DOHH2 (cell line): ENCODE measurements at regions not wholly inside any gene's neighbourhood (a gene's known extent, or its start where the extent isn't known, plus 50 kb on each side); places are given as distances from the start of the nearest gene placed in this dataset.

Experiments
- H3F3A ChIP-seq: fragments of 200-600 bp; sonication (generic), shearing (Covaris generic); 2 replicates; pipeline ENCODE4 v1.6.0; 2016; ENCODE audit warnings: antibody characterized with exemption, mild to moderate bottlenecking; ENCODE audit not compliant: control insufficient read depth, insufficient read depth
- H3K27ac ChIP-seq: fragments of 200-600 bp; sonication (generic); 2 replicates; pipeline ENCODE4 v1.5.1; 2014; ENCODE audit warnings: low read depth, mild to moderate bottlenecking, low read length, moderate library complexity
- H3K27me3 ChIP-seq: fragments of 200-600 bp; sonication (generic); 2 replicates; pipeline ENCODE4 v1.6.1; 2014; ENCODE audit warnings: mild to moderate bottlenecking, low read length, mixed read lengths; ENCODE audit not compliant: control insufficient read depth
- H3K36me3 ChIP-seq: fragments of 200-600 bp; sonication (generic); 2 replicates; pipeline ENCODE4 v1.6.1; 2014; ENCODE audit warnings: mild to moderate bottlenecking, low read length, moderate library complexity, mixed read lengths; ENCODE audit not compliant: control insufficient read depth
- H3K4me1 ChIP-seq: fragments of 200-600 bp; sonication (generic); 2 replicates; pipeline ENCODE4 v1.6.1; 2014; ENCODE audit warnings: mild to moderate bottlenecking, low read length, mixed read lengths; ENCODE audit not compliant: control insufficient read depth
- H3K4me2 ChIP-seq: fragments of 200-600 bp; sonication (generic); 2 replicates; pipeline ENCODE4 v1.6.0; 2014; ENCODE audit warnings: mild to moderate bottlenecking, low read length, moderate library complexity
- H3K4me3 ChIP-seq: fragments of 200-600 bp; sonication (generic); 2 replicates; pipeline ENCODE4 v1.5.1; 2014; ENCODE audit warnings: mild to moderate bottlenecking, low read length, mixed read lengths
- H3K79me2 ChIP-seq: fragments of 200-600 bp; sonication (generic); 2 replicates; pipeline ENCODE4 v1.6.1; 2014; ENCODE audit warnings: mild to moderate bottlenecking, low read length, mixed read lengths; ENCODE audit not compliant: control insufficient read depth
- H3K9me2 ChIP-seq: fragments of 200-600 bp; sonication (generic); replicated peaks from 2 replicates; pipeline ENCODE4 v1.6.1; 2014; ENCODE audit warnings: mild to moderate bottlenecking, low read length, mixed read lengths; ENCODE audit not compliant: control insufficient read depth
- H3K9me3 ChIP-seq: fragments of 200-600 bp; sonication (generic); 2 replicates; pipeline ENCODE4 v1.6.1; 2014; ENCODE audit warnings: antibody characterized with exemption, low read length, mixed read lengths; ENCODE audit not compliant: control insufficient read depth, insufficient read depth
- H4K20me1 ChIP-seq: fragments of 200-600 bp; sonication (generic); 2 replicates; pipeline ENCODE4 v1.6.0; 2014; ENCODE audit warnings: low read depth, mild to moderate bottlenecking, antibody characterized with exemption, low read length, moderate library complexity; ENCODE audit not compliant: control insufficient read depth, insufficient read depth
- EZH2phosphoT487 ChIP-seq: fragments of 200-600 bp; sonication (generic); IDR thresholded peaks from 2 replicates; pipeline ENCODE4 v1.6.1; 2017; ENCODE audit warnings: borderline replicate concordance, mild to moderate bottlenecking, antibody characterized with exemption, low read length, moderate library complexity, mixed read lengths
- TF ChIP-seq, protein P1 (sequence below): fragments of 200-600 bp; sonication (generic); IDR thresholded peaks from one replicate; pipeline ENCODE4 v1.5.1; 2014; ENCODE audit warnings: antibody characterized with exemption, mild to moderate bottlenecking, low read depth, low read length; ENCODE audit not compliant: poor library complexity, severe bottlenecking

DNA sequence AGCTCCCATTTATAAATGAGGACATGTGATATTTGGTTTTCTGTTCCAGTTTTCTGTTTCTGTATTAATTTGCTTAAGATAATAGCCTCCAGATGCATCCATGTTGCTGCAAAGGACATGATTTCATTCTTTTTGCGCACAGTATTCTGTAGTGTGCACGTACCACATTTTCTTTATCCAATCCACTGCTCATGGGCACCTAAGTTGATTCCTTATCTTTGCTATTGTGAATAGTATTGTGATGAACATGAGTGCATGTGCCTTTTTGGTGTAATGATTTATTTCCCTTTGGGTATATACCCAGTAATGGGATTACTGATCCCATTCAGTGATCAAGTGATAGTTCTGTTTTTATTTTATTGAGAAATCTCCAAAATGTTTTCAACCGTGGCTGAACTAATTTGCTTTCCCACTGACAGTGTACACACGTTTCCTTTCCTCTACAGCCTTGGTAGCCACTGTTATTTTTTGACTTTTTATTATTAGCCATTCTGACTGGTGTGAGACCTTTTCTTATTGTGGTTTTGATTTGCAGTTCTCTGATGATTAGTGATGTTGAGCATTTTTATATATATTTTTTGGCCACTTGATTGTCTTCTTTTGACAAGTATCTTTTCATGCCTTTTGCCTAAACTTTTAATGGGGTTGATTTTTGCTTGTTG, 226.0 kb upstream of the ANO3 start:
- TF ChIP-seq, protein P1, sequence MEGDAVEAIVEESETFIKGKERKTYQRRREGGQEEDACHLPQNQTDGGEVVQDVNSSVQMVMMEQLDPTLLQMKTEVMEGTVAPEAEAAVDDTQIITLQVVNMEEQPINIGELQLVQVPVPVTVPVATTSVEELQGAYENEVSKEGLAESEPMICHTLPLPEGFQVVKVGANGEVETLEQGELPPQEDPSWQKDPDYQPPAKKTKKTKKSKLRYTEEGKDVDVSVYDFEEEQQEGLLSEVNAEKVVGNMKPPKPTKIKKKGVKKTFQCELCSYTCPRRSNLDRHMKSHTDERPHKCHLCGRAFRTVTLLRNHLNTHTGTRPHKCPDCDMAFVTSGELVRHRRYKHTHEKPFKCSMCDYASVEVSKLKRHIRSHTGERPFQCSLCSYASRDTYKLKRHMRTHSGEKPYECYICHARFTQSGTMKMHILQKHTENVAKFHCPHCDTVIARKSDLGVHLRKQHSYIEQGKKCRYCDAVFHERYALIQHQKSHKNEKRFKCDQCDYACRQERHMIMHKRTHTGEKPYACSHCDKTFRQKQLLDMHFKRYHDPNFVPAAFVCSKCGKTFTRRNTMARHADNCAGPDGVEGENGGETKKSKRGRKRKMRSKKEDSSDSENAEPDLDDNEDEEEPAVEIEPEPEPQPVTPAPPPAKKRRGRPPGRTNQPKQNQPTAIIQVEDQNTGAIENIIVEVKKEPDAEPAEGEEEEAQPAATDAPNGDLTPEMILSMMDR, result no peak
- TF ChIP-seq EZH2phosphoT487, result no peak
- Histone ChIP-seq H3K4me1 (peaks cover 58% of the 10 kb centered on the region), H3F3A (peaks cover 20% of the 10 kb centered on the region), H3K27ac (peak overlapping the region; percentile 79), H3K9me3 (no peaks in the 10 kb centered on the region), H3K9me2 (no peaks in the 10 kb centered on the region), H4K20me1 (no peaks in the 10 kb centered on the region), H3K79me2 (no peaks in the 10 kb centered on the region), H3K4me3 (peak overlapping the region; percentile 57; the same call in 1 of the 2 replicates), H3K36me3 (peaks cover 11% of the 10 kb centered on the region; the same call in 1 of the 2 replicates), H3K27me3 (no peaks in the 10 kb centered on the region), H3K4me2 (peak overlapping the region; percentile 64)

DNA sequence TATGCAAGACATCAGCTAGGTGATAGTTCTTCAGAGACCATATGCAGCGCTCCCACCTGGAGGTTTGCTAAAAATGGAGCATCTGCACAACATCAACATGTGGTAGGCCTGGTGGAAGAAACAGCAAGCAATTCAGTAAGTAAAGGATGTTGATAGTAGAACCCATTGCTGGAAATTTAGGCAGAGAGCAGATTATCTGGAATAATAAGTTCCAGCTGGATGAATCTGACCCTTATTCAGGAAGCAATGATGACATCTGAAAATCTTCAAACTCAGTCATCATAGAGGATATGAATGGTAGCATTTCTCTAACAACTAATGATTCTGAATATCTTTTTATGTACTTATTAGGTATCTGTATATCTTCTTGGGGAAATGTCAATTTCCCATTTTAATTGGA, 225.2 kb upstream of the ANO3 start:
- no peaks in the 10 kb centered on the region for H3K79me2 ChIP-seq
- H3K9me3 ChIP-seq, result no peaks in the 10 kb centered on the region
- H3K36me3 ChIP-seq, result peaks cover 11% of the 10 kb centered on the region
- H3K4me1 ChIP-seq, result peaks cover 53% of the 10 kb centered on the region
- peak overlapping the region; percentile 64 for H3K4me2 ChIP-seq
- no peak for TF ChIP-seq EZH2phosphoT487
- TF ChIP-seq, protein P1, result peak; percentile 24
- no peaks in the 10 kb centered on the region for H3K27me3 ChIP-seq
- peak overlapping the region; percentile 57 for H3K4me3 ChIP-seq
- peaks cover 20% of the 10 kb centered on the region for H3F3A ChIP-seq
- no peaks in the 10 kb centered on the region for H4K20me1 ChIP-seq
- H3K27ac ChIP-seq, result peak overlapping the region; percentile 79
- H3K9me2 ChIP-seq, result no peaks in the 10 kb centered on the region

DNA sequence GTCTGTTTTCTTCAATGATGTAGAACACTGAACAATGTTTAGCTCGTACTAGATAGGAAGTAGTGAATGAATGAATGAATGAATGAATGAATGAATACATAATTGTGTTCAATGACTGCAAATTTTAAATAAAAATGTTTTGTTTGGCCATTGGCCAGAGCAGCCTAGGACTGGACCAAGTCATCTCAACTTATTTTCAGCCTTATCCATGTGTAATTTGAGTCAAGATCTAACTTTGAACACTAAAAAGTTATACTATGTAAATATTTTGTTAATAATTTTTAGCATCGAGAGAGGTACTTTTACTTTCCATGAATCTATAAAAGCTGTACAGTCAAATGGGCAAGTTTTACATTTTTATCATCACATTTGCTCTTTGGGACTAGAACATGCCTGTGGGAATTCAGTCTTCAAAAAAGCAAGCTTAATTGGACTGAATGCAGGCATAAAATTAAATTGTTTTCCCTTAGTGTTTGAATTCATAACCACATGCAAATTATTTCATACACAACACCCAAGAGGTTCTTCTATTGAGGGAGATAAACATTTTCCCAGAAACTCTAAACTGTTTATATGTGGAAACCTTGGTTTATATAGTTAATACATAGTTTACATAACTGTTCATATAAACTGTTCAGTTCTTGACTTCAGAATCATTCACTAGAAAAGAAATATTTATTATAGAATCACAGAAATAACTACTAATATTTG, 222.1 kb upstream of the ANO3 start:
- Histone ChIP-seq H3K4me2 (0 out of 2 replicates have a peak overlapping the region, but pooled peaks have one; percentile 10), H3K9me2 (no peaks in the 10 kb centered on the region), H3K4me3 (no peak overlapping the region), H3K27me3 (no peaks in the 10 kb centered on the region), H3K9me3 (peaks cover 4% of the 10 kb centered on the region; the same call in 1 of the 2 replicates), H3F3A (peaks cover 16% of the 10 kb centered on the region), H3K27ac (no peak overlapping the region), H4K20me1 (no peaks in the 10 kb centered on the region), H3K4me1 (peaks cover 62% of the 10 kb centered on the region), H3K36me3 (peaks cover 14% of the 10 kb centered on the region), H3K79me2 (no peaks in the 10 kb centered on the region)
- no peak for TF ChIP-seq EZH2phosphoT487
- TF ChIP-seq, protein P1, result no peak
